ENCODE measurements at regions not wholly inside any gene's neighbourhood (a gene's known extent, or its start where the extent isn't known, plus 50 kb on each side); places are given as distances from the start of the nearest gene placed in this dataset.
"Not testable (repeated sequence)": the region's sequence is repeated elsewhere in the genome, so short reads cannot be mapped to it uniquely, and the experiment has no call there.

- TF ChIP-seq CTCF (conservative IDR thresholded peaks at IDR 0.05); EZH2 (IDR thresholded peaks at IDR 0.05; ENCODE audit: low read depth): not testable (repeated sequence)
Measured at GRCh38 chr15:22529200-22529599, 70.5 kb downstream of the GOLGA6L22 start.
